ENCODE measurements at regions not wholly inside any gene's neighbourhood (a gene's known extent, or its start where the extent isn't known, plus 50 kb on each side); places are given as distances from the start of the nearest gene placed in this dataset.

GRCh38 chr17:52824542-52824941, 666.0 kb upstream of the CA10 start:
- TF ChIP-seq, protein P1, sequence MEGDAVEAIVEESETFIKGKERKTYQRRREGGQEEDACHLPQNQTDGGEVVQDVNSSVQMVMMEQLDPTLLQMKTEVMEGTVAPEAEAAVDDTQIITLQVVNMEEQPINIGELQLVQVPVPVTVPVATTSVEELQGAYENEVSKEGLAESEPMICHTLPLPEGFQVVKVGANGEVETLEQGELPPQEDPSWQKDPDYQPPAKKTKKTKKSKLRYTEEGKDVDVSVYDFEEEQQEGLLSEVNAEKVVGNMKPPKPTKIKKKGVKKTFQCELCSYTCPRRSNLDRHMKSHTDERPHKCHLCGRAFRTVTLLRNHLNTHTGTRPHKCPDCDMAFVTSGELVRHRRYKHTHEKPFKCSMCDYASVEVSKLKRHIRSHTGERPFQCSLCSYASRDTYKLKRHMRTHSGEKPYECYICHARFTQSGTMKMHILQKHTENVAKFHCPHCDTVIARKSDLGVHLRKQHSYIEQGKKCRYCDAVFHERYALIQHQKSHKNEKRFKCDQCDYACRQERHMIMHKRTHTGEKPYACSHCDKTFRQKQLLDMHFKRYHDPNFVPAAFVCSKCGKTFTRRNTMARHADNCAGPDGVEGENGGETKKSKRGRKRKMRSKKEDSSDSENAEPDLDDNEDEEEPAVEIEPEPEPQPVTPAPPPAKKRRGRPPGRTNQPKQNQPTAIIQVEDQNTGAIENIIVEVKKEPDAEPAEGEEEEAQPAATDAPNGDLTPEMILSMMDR (conservative IDR thresholded peaks at IDR 0.05; ENCODE audit: low read depth, low read length), result no peak
- TF ChIP-seq RAD21 (IDR thresholded peaks at IDR 0.05; ENCODE audit: low read length), result no peak
- no peak for TF ChIP-seq POLR2A (IDR thresholded peaks at IDR 0.05; ENCODE audit: low read depth, low read length)
- TF ChIP-seq BHLHE40 (IDR thresholded peaks at IDR 0.05; ENCODE audit: low read depth, low read length), result no peak
- TF ChIP-seq USF2 (IDR thresholded peaks at IDR 0.05; ENCODE audit: low read depth, low read length), result no peak
- TF ChIP-seq, protein P2, sequence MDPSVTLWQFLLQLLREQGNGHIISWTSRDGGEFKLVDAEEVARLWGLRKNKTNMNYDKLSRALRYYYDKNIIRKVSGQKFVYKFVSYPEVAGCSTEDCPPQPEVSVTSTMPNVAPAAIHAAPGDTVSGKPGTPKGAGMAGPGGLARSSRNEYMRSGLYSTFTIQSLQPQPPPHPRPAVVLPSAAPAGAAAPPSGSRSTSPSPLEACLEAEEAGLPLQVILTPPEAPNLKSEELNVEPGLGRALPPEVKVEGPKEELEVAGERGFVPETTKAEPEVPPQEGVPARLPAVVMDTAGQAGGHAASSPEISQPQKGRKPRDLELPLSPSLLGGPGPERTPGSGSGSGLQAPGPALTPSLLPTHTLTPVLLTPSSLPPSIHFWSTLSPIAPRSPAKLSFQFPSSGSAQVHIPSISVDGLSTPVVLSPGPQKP (IDR thresholded peaks at IDR 0.05; ENCODE audit: borderline replicate concordance, low read depth, low read length), result no peak
- no peak for TF ChIP-seq CEBPB (IDR thresholded peaks at IDR 0.05; ENCODE audit: low read depth, low read length)
- no peak for TF ChIP-seq RFX5 (IDR thresholded peaks at IDR 0.05; ENCODE audit: low read depth, low read length)

Measured in IMR-90 (cell line).